K562 (cell line): ENCODE measurements at regions not wholly inside any gene's neighbourhood (a gene's known extent, or its start where the extent isn't known, plus 50 kb on each side); places are given as distances from the start of the nearest gene placed in this dataset.
A peak's percentile ranks its signal among the peaks of the same experiment; 100 is the strongest.

Source experiments
- ATAC-seq: fragments of 200-7000 bp; cut with Tn5 transposase; 3 replicates; pipeline ENCODE4 v1.9.1; 2020; ENCODE audit warnings: moderate library complexity
- BruUV-seq: library from RNA; stranded (reverse); fragments of 400-500 nt; replicated peaks from 2 replicates; lab custom pipeline; 2021; lab: Mats Ljungman, UMichigan
- CTCF ChIA-PET: fragments of 300-600 bp; formaldehyde crosslinking; extraction: SDS; loops from one replicate; lab custom pipeline; 2021; ENCODE audit warnings: low intra/inter-chr PET ratio; lab: Yijun Ruan, JAX
- POLR2A ChIA-PET: fragments of 300-600, 350-650 bp; sonication (Branson Sonifier 250); formaldehyde crosslinking; extraction: SDS; loops from one replicate; lab custom pipeline; 2021; ENCODE audit warnings: antibody characterized with exemption, inconsistent platforms; lab: Yijun Ruan, JAX
- DNase-seq, 4 experiments: peaks; one replicate each; pipeline versions ENCODE4 v3.0.0 to v3.0.0-alpha.2; 2011 to 2018; ENCODE audit warnings: low spot score in 3 of 4, mixed read lengths in 3 of 4; ENCODE audit errors: extremely low read depth in 1 of 4
- FAIRE-seq: peaks from 2 replicates; lab custom pipeline; 2011; peaks lifted over from hg19 to GRCh38; lab: Jason Lieb, UNC
- H2AFZ ChIP-seq: 2 replicates; pipeline ENCODE4 v1.6.0; 2011; ENCODE audit warnings: low read depth, low read length, control low read depth, inconsistent platforms
- H3K27ac ChIP-seq: fragments of 200-600 bp; 3 replicates; pipeline ENCODE4 v1.8.0; 2011; ENCODE audit warnings: low read depth, mild to moderate bottlenecking, control low read depth, inconsistent platforms, low read length, moderate library complexity, mixed read lengths; ENCODE audit errors: extremely low read depth
- H3K27me3 ChIP-seq, 2 experiments: fragments of 300-600 bp in 1 of 2; 2 replicates in 1 of 2; 3 replicates in 1 of 2; pipeline versions ENCODE4 v1.6.0 to v1.8.0; 2011; ENCODE audit warnings: inconsistent platforms in 2 of 2, low read length in 2 of 2, mild to moderate bottlenecking in 1 of 2, mixed read lengths in 1 of 2, moderate library complexity in 1 of 2; ENCODE audit not compliant: control insufficient read depth in 2 of 2, insufficient read depth in 2 of 2
- H3K36me3 ChIP-seq: fragments of 300-600 bp; 3 replicates; pipeline ENCODE4 v1.8.0; 2011; ENCODE audit warnings: mild to moderate bottlenecking, low read length, inconsistent platforms; ENCODE audit not compliant: control insufficient read depth, insufficient read depth
- H3K4me1 ChIP-seq, 2 experiments: fragments of 200-600 bp in 1 of 2; replicated peaks in 1 of 2; 2 replicates in 1 of 2; 3 replicates in 1 of 2; pipeline versions ENCODE4 v1.5.1 to v1.8.0; 2011; ENCODE audit warnings: inconsistent platforms in 2 of 2, low read length in 2 of 2, mild to moderate bottlenecking in 1 of 2, mixed read lengths in 1 of 2, moderate library complexity in 1 of 2; ENCODE audit not compliant: control insufficient read depth in 2 of 2, insufficient read depth in 2 of 2
- H3K4me2 ChIP-seq: 2 replicates; pipeline ENCODE4 v1.6.1; 2011; ENCODE audit warnings: low read length, control low read depth, inconsistent platforms, mixed read lengths; ENCODE audit not compliant: insufficient read depth
- H3K4me3 ChIP-seq: fragments of 200-600 bp; sonication (generic), shearing (Covaris generic); 2 replicates; pipeline ENCODE4 v1.5.1; 2016; ENCODE audit warnings: control low read depth, inconsistent platforms
- H3K79me2 ChIP-seq: fragments of 200-600 bp; 3 replicates; pipeline ENCODE4 v1.8.0; 2011; ENCODE audit warnings: low read length, inconsistent platforms; ENCODE audit not compliant: control insufficient read depth, insufficient read depth
- H3K9ac ChIP-seq, 2 experiments: 2 replicates each; pipeline versions ENCODE4 v1.6.0 to v1.6.1; 2011; ENCODE audit warnings: low read depth in 2 of 2, low read length in 2 of 2, control low read depth in 1 of 2, inconsistent platforms in 1 of 2, mild to moderate bottlenecking in 1 of 2, mixed read lengths in 1 of 2; ENCODE audit not compliant: insufficient read depth in 1 of 2
- H3K9me1 ChIP-seq: one replicate; pipeline ENCODE4 v1.6.0; 2011; ENCODE audit warnings: inconsistent platforms, mild to moderate bottlenecking, low read length, moderate library complexity; ENCODE audit not compliant: control insufficient read depth, insufficient read depth
- H3K9me3 ChIP-seq: replicated peaks from 2 replicates; pipeline ENCODE4 v1.5.1; 2011; ENCODE audit warnings: low read depth, low read length, inconsistent platforms; ENCODE audit not compliant: control insufficient read depth, insufficient read depth
- H4K20me1 ChIP-seq: replicated peaks from 2 replicates; pipeline ENCODE4 v1.6.1; 2011; ENCODE audit warnings: low read length, inconsistent platforms, mixed read lengths; ENCODE audit not compliant: control insufficient read depth, insufficient read depth
- CBX2 ChIP-seq: fragments of 200-600 bp; sonication (generic); IDR thresholded peaks from one replicate; pipeline ENCODE4 v1.6.1; 2012; ENCODE audit warnings: mild to moderate bottlenecking, low read length, inconsistent platforms; ENCODE audit not compliant: insufficient read depth, poor library complexity, severe bottlenecking
- CBX3 ChIP-seq, 2 experiments: IDR thresholded peaks; 1 replicate in 1 of 2; 2 replicates in 1 of 2; pipeline ENCODE4 v1.6.1; 2012; ENCODE audit warnings: inconsistent platforms in 2 of 2, low read length in 2 of 2, borderline replicate concordance in 1 of 2, control low read depth in 1 of 2
- E4F1 ChIP-seq: fragments of 250-450 bp; sonication (Bioruptor Pico); IDR thresholded peaks from 2 replicates; pipeline ENCODE4 v1.5.0; 2021; ENCODE audit warnings: mild to moderate bottlenecking, borderline replicate concordance
- EWSR1 ChIP-seq: fragments of 450-650 bp; IDR thresholded peaks from 2 replicates; pipeline ENCODE4 v1.6.1; 2018; ENCODE audit warnings: borderline replicate concordance, mild to moderate bottlenecking, low read depth, moderate library complexity; ENCODE audit not compliant: partially characterized antibody
- GABPB1 ChIP-seq: sonication (generic); formaldehyde crosslinking; IDR thresholded peaks from 2 replicates; pipeline ENCODE4 v1.8.0; 2022; ENCODE audit warnings: mild to moderate bottlenecking, missing genetic modification reagents
- MAZ ChIP-seq, 2 experiments: fragments of 450-650 bp in 1 of 2; sonication (generic) in 1 of 2; formaldehyde crosslinking; IDR thresholded peaks in 1 of 2; conservative IDR thresholded peaks in 1 of 2; 2 replicates each; pipeline versions ENCODE4 v1.4.0 to v1.5.0; 2020; ENCODE audit warnings: mild to moderate bottlenecking in 1 of 2, missing genetic modification reagents in 1 of 2
- SETDB1 ChIP-seq: IDR thresholded peaks from one replicate; pipeline ENCODE4 v1.6.1; 2012; ENCODE audit warnings: low read length, control low read depth, inconsistent platforms
- ZBTB49 ChIP-seq: sonication (generic); formaldehyde crosslinking; IDR thresholded peaks from 2 replicates; pipeline ENCODE4 v1.8.0; 2022; ENCODE audit warnings: missing genetic modification reagents, mild to moderate bottlenecking, borderline replicate concordance
- ZBTB9 ChIP-seq: fragments of 450-650 bp; formaldehyde crosslinking; IDR thresholded peaks from 2 replicates; pipeline ENCODE4 v1.4.0; 2020; ENCODE audit warnings: mild to moderate bottlenecking, moderate library complexity
- ZNF449 ChIP-seq: fragments of 250-450 bp; sonication (Bioruptor Pico); IDR thresholded peaks from 2 replicates; pipeline ENCODE4 v1.8.0; 2022; ENCODE audit warnings: moderate library complexity, mild to moderate bottlenecking, inconsistent platforms
- ZNF764 ChIP-seq: fragments of 250-450 bp; sonication (Bioruptor Pico); IDR thresholded peaks from 2 replicates; pipeline ENCODE4 v1.4.0; 2020; ENCODE audit warnings: low read depth, mild to moderate bottlenecking, moderate library complexity
- WGBS: fragments of 100-300 bp; shearing (Covaris generic); methylation state at CpG from one replicate; pipeline ENCODE4 v1.1.6; 2016; ENCODE audit warnings: low coverage, mixed read lengths; ENCODE audit not compliant: insufficient coverage; ENCODE audit errors: missing lambda C conversion rate; 5-methylcytosine and 5-hydroxymethylcytosine counted together
- in situ Hi-C: fragments of 300-500 bp; cut with MboI; formaldehyde crosslinking; loops from 4 replicates; pipeline ENCODE4 v1.15.0; 2018; ENCODE audit warnings: inconsistent platforms, mixed read lengths
- intact Hi-C: fragments of 100-400 bp; cut with micrococcal nuclease; formaldehyde crosslinking; loops from 2 replicates; pipeline ENCODE4 v1.14.2; 2022
- TF ChIP-seq, protein P1 (sequence below): fragments of 250-450 bp; sonication (Bioruptor Pico); IDR thresholded peaks from 2 replicates; pipeline ENCODE4 v1.8.0; 2022; ENCODE audit warnings: inconsistent platforms, mild to moderate bottlenecking, moderate library complexity, borderline replicate concordance

DNA sequence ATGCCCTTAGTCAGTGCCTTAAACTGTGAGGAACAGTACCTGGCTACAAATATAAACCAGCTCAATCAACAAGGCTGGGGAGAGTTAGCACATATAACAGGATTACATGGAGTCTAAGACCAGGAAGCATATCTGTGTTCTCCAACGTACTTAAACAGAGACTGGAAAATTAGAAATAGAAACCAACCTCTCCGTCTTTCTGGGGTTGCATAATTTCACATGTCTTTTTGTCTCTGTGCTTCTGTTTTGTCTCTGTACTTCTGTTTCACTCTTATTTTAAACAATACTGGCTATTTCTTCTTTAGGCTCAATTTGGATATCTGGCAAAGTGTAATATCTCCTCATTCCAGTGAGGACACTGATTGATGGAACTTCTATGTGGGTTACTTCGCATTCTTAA, 749.0 kb upstream of the ZEB2 start:
- POLR2A ChIA-PET: no interaction called here
- no peak overlapping the region for H3K4me3 ChIP-seq
- ATAC-seq (no peak), FAIRE-seq (no peak), DNase-seq (no peak)
- H3K9me3 ChIP-seq: no peaks in the 10 kb centered on the region; the same call in 1 of the 2 replicates
- H3K36me3 ChIP-seq: no peaks in the 10 kb centered on the region
- 0 out of 2 replicates have a peak overlapping the region, but pooled peaks have one; percentile 7 for H2AFZ ChIP-seq
- H4K20me1 ChIP-seq: no peaks in the 10 kb centered on the region
- no peak overlapping the region for H3K27ac ChIP-seq
- H3K4me1 ChIP-seq: no peaks in the 10 kb centered on the region
- no peaks in the 10 kb centered on the region for H3K79me2 ChIP-seq
- H3K4me2 ChIP-seq: no peak overlapping the region
- no peak overlapping the region for H3K9ac ChIP-seq
- WGBS: 31% methylated on average over 3 of the region's 3 CpGs
- no peaks in the 10 kb centered on the region for H3K9me1 ChIP-seq
- intact Hi-C loops (no loop called here), in situ Hi-C loops (no loop called here)
- no TSS peak for BruUV-seq
- CTCF ChIA-PET: no interaction called here
- H3K27me3 ChIP-seq: no peaks in the 10 kb centered on the region
- TF ChIP-seq, protein P1, sequence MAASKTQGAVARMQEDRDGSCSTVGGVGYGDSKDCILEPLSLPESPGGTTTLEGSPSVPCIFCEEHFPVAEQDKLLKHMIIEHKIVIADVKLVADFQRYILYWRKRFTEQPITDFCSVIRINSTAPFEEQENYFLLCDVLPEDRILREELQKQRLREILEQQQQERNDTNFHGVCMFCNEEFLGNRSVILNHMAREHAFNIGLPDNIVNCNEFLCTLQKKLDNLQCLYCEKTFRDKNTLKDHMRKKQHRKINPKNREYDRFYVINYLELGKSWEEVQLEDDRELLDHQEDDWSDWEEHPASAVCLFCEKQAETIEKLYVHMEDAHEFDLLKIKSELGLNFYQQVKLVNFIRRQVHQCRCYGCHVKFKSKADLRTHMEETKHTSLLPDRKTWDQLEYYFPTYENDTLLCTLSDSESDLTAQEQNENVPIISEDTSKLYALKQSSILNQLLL (CRISPR knock-in tag): no peak
- TF ChIP-seq CBX3 (IDR thresholded peaks at IDR 0.05; ENCODE audit: borderline replicate concordance in 1 of 2, low read length in 2 of 2) (no peak), MAZ (CRISPR knock-in tag; conservative IDR thresholded peaks at IDR 0.05 in 1 of 2, IDR thresholded peaks at IDR 0.05 in 1 of 2) (no peak), EWSR1 (no peak), SETDB1 (no peak), ZNF449 (no peak), E4F1 (CRISPR knock-in tag) (no peak), ZBTB49 (CRISPR knock-in tag) (no peak), CBX2 (no peak), ZNF764 (CRISPR knock-in tag) (no peak), ZBTB9 (CRISPR knock-in tag) (no peak), GABPB1 (CRISPR knock-in tag) (no peak)
